ENCODE measurements at regions not wholly inside any gene's neighbourhood (a gene's known extent, or its start where the extent isn't known, plus 50 kb on each side); places are given as distances from the start of the nearest gene placed in this dataset.

DNA sequence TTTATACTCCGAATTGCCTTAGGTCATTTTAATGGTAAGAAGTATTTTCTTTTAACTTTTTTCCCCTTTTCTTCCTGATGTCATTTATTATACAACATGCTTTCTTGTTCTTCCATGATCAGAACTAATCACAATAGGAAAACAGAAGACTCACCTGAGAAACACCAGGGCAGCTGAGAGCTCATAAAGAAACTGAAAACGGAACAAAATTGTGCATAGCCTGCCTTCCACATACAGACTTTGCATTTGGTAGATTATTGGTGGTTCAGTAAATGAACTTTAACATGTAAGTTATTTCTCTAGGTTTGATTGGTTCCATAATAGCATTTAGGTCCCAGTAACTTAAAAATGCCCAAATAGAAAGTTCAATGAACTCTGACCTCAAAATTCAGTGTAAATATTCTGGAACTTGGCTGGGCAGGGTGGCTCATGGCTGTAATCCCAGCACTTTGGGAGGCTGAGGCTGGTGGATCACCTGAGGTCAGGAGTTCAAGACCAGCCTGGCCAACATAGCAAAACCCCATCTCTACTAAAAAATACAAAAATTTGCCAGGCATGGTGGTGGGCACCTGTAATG, 161.1 kb upstream of the DTNBP1 start:
- Histone ChIP-seq H4K20me1 (replicated peaks; ENCODE audit: insufficient read depth) (no peaks in the 10 kb centered on the region), H3K36me3 (ENCODE audit: insufficient read depth) (no peaks in the 10 kb centered on the region), H3K79me2 (replicated peaks; ENCODE audit: insufficient read depth) (no peaks in the 10 kb centered on the region), H3K27me3 (ENCODE audit: insufficient read depth) (no peaks in the 10 kb centered on the region), H3K4me3 (no peak overlapping the region), H2AFZ (no peak overlapping the region), H3K4me2 (no peak overlapping the region), H3F3A (replicated peaks; ENCODE audit: low read depth) (no peaks in the 10 kb centered on the region), H3K4me1 (ENCODE audit: insufficient read depth) (0 out of 2 replicates have a peak, but pooled peaks cover 3% of the 10 kb centered on the region), H3K27ac (ENCODE audit: low read depth) (no peak overlapping the region), H3K9me2 (ENCODE audit: insufficient read depth) (no peaks in the 10 kb centered on the region)
- H3K4me1 Mint-ChIP-seq, result peaks cover 4% of the 10 kb centered on the region
- H3K27me3 Mint-ChIP-seq (ENCODE audit: insufficient read depth, low read depth, poor library complexity), result peaks cover 3% of the 10 kb centered on the region
- no peak overlapping the region for H3K27ac Mint-ChIP-seq
- no peaks in the 10 kb centered on the region for H3K9me3 Mint-ChIP-seq
- ATAC-seq, result no peak
- H3K4me3 Mint-ChIP-seq, result no peak overlapping the region
- DNase-seq (ENCODE audit: low spot score), result no peak
- no peaks in the 10 kb centered on the region for H3K36me3 Mint-ChIP-seq (ENCODE audit: low read depth)
- TF ChIP-seq CREB1 (CRISPR knock-in tag; IDR thresholded peaks at IDR 0.05; ENCODE audit: low read depth), result no peak
- no peak for TF ChIP-seq STAT1 (IDR thresholded peaks at IDR 0.05; ENCODE audit: unreplicated experiment)
- TF ChIP-seq, protein P1, sequence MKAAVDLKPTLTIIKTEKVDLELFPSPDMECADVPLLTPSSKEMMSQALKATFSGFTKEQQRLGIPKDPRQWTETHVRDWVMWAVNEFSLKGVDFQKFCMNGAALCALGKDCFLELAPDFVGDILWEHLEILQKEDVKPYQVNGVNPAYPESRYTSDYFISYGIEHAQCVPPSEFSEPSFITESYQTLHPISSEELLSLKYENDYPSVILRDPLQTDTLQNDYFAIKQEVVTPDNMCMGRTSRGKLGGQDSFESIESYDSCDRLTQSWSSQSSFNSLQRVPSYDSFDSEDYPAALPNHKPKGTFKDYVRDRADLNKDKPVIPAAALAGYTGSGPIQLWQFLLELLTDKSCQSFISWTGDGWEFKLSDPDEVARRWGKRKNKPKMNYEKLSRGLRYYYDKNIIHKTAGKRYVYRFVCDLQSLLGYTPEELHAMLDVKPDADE (IDR thresholded peaks at IDR 0.05), result no peak
- TF ChIP-seq POLR2AphosphoS5 (IDR thresholded peaks at IDR 0.05; ENCODE audit: low read depth), result no peak
- no peak for TF ChIP-seq EZH2phosphoT487 (IDR thresholded peaks at IDR 0.05; ENCODE audit: unreplicated experiment)
- TF ChIP-seq JUNB (IDR thresholded peaks at IDR 0.05; ENCODE audit: unreplicated experiment), result no peak
- TF ChIP-seq, protein P2, sequence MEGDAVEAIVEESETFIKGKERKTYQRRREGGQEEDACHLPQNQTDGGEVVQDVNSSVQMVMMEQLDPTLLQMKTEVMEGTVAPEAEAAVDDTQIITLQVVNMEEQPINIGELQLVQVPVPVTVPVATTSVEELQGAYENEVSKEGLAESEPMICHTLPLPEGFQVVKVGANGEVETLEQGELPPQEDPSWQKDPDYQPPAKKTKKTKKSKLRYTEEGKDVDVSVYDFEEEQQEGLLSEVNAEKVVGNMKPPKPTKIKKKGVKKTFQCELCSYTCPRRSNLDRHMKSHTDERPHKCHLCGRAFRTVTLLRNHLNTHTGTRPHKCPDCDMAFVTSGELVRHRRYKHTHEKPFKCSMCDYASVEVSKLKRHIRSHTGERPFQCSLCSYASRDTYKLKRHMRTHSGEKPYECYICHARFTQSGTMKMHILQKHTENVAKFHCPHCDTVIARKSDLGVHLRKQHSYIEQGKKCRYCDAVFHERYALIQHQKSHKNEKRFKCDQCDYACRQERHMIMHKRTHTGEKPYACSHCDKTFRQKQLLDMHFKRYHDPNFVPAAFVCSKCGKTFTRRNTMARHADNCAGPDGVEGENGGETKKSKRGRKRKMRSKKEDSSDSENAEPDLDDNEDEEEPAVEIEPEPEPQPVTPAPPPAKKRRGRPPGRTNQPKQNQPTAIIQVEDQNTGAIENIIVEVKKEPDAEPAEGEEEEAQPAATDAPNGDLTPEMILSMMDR (conservative IDR thresholded peaks at IDR 0.05; ENCODE audit: low read depth in 2 of 2), result no peak
- no peak for TF ChIP-seq ZNF331 (CRISPR knock-in tag; IDR thresholded peaks at IDR 0.05; ENCODE audit: low read depth)
- no peak for TF ChIP-seq NANOG (IDR thresholded peaks at IDR 0.05; ENCODE audit: borderline replicate concordance)
- TF ChIP-seq, protein P3, sequence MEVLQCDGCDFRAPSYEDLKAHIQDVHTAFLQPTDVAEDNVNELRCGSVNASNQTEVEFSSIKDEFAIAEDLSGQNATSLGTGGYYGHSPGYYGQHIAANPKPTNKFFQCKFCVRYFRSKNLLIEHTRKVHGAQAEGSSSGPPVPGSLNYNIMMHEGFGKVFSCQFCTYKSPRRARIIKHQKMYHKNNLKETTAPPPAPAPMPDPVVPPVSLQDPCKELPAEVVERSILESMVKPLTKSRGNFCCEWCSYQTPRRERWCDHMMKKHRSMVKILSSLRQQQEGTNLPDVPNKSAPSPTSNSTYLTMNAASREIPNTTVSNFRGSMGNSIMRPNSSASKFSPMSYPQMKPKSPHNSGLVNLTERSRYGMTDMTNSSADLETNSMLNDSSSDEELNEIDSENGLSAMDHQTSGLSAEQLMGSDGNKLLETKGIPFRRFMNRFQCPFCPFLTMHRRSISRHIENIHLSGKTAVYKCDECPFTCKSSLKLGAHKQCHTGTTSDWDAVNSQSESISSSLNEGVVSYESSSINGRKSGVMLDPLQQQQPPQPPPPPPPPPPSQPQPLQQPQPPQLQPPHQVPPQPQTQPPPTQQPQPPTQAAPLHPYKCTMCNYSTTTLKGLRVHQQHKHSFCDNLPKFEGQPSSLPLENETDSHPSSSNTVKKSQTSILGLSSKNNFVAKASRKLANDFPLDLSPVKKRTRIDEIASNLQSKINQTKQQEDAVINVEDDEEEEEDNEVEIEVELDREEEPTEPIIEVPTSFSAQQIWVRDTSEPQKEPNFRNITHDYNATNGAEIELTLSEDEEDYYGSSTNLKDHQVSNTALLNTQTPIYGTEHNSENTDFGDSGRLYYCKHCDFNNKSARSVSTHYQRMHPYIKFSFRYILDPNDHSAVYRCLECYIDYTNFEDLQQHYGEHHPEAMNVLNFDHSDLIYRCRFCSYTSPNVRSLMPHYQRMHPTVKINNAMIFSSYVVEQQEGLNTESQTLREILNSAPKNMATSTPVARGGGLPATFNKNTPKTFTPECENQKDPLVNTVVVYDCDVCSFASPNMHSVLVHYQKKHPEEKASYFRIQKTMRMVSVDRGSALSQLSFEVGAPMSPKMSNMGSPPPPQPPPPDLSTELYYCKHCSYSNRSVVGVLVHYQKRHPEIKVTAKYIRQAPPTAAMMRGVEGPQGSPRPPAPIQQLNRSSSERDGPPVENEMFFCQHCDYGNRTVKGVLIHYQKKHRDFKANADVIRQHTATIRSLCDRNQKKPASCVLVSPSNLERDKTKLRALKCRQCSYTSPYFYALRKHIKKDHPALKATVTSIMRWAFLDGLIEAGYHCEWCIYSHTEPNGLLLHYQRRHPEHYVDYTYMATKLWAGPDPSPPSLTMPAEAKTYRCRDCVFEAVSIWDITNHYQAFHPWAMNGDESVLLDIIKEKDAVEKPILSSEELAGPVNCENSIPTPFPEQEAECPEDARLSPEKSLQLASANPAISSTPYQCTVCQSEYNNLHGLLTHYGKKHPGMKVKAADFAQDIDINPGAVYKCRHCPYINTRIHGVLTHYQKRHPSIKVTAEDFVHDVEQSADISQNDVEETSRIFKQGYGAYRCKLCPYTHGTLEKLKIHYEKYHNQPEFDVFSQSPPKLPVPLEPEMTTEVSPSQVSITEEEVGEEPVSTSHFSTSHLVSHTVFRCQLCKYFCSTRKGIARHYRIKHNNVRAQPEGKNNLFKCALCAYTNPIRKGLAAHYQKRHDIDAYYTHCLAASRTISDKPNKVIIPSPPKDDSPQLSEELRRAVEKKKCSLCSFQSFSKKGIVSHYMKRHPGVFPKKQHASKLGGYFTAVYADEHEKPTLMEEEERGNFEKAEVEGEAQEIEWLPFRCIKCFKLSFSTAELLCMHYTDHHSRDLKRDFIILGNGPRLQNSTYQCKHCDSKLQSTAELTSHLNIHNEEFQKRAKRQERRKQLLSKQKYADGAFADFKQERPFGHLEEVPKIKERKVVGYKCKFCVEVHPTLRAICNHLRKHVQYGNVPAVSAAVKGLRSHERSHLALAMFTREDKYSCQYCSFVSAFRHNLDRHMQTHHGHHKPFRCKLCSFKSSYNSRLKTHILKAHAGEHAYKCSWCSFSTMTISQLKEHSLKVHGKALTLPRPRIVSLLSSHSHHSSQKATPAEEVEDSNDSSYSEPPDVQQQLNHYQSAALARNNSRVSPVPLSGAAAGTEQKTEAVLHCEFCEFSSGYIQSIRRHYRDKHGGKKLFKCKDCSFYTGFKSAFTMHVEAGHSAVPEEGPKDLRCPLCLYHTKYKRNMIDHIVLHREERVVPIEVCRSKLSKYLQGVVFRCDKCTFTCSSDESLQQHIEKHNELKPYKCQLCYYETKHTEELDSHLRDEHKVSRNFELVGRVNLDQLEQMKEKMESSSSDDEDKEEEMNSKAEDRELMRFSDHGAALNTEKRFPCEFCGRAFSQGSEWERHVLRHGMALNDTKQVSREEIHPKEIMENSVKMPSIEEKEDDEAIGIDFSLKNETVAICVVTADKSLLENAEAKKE (CRISPR knock-in tag; IDR thresholded peaks at IDR 0.05), result no peak
- no peak for TF ChIP-seq EZH2 (IDR thresholded peaks at IDR 0.05; ENCODE audit: low read depth, unreplicated experiment)
- TF ChIP-seq ZNF114 (CRISPR knock-in tag; IDR thresholded peaks at IDR 0.05), result no peak
- TF ChIP-seq, protein P4, sequence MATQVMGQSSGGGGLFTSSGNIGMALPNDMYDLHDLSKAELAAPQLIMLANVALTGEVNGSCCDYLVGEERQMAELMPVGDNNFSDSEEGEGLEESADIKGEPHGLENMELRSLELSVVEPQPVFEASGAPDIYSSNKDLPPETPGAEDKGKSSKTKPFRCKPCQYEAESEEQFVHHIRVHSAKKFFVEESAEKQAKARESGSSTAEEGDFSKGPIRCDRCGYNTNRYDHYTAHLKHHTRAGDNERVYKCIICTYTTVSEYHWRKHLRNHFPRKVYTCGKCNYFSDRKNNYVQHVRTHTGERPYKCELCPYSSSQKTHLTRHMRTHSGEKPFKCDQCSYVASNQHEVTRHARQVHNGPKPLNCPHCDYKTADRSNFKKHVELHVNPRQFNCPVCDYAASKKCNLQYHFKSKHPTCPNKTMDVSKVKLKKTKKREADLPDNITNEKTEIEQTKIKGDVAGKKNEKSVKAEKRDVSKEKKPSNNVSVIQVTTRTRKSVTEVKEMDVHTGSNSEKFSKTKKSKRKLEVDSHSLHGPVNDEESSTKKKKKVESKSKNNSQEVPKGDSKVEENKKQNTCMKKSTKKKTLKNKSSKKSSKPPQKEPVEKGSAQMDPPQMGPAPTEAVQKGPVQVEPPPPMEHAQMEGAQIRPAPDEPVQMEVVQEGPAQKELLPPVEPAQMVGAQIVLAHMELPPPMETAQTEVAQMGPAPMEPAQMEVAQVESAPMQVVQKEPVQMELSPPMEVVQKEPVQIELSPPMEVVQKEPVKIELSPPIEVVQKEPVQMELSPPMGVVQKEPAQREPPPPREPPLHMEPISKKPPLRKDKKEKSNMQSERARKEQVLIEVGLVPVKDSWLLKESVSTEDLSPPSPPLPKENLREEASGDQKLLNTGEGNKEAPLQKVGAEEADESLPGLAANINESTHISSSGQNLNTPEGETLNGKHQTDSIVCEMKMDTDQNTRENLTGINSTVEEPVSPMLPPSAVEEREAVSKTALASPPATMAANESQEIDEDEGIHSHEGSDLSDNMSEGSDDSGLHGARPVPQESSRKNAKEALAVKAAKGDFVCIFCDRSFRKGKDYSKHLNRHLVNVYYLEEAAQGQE (IDR thresholded peaks at IDR 0.05; ENCODE audit: unreplicated experiment), result no peak
